ENCODE measurements at regions not wholly inside any gene's neighbourhood (a gene's known extent, or its start where the extent isn't known, plus 50 kb on each side); places are given as distances from the start of the nearest gene placed in this dataset.

DNA sequence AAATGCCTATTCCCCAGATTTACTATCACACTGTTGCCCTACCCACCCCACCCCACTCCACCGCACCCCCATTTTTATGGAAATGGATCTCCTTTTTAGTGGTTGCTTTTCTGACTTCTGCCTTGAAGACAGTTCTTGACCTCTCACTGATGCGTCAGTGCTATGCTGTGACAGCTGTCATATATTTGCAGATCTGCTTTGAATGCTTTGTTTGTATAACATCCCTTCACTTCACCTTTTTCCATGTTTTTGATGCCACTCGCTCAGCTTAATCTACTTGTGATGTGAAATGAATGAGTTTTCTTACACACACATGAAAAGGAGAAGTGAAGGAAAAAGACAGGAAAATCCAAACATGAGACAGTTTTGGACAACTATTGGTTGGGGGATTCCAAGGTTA is 731.0 kb downstream of the SLITRK6 start:
- ATAC-seq: no peak

DNA sequence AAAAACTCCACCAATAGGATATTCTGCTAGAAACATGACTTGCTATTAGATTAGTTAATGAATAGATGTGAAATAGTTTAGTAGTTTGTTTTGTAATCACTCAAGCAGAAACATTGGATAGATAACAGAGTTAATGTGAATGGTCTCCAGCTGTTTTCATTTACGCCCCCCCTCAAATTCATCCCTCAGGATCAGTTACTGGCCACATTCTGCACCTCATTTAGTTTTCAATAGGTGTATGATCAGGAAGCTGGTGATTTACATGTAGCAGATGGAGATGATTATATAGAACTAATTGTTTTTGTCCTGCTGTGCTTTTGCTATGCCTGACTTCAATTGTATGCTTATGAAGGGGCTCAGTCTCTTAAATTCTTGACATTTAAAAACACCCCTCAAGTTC is 759.0 kb downstream of the SLITRK6 start:
- no peak for ATAC-seq

DNA sequence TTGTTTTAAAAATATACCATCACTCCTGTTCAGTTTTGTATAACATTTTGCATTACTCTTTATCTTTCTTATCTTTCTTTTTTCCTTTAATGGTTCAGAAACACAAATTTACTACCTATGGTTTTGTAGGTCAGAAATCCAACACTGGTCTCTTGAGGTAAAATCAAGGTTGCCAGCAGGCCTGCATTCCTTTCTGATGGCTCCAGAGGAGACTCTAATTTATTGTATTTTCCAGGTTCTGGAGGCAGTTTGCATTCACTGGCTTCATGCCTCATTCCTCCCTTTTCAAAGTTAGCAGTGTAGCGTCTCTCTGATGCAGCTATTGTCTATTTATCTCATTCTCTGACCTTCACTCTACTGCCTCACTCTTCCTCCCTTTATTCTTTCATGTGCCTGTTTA is 767.4 kb downstream of the SLITRK6 start:
- ATAC-seq: no peak

DNA sequence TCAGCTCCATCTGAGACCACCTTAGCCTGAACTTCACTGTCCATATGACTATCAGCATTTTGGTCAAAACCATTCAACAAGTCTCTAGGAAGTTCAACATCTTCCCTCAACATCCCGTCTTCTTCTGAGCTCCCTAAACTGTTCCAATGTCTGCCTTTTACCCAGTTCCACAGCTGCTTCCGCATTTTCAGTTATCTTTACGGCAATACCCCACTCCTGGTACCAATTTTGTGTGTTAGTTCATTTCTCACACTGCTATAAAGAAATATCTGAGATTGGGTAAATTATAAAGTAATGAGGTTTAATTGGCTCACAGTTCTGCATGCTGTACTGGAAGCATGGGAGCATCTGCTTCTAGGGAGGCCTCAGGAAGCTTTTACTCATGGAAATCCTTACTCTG is 771.2 kb downstream of the SLITRK6 start:
- no peak for ATAC-seq

DNA sequence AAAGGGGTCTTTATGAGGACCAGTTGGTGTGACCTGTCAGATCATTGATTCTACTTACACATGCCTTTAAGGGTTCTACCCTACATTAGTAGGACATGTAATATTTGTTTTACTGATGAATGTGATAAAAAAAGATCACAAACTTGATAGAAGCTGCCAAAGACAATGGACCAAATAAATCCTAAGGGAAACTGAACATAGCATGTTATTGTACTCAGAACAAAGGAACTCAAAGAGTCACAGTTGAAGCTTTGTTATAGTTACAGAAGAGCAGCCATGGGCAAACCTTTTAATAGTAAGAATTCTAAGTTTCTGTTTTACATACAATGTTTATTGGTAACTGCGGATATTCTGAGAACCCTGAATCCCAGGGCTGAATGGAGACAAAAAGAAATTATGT is 780.1 kb downstream of the SLITRK6 start:
- no peak for ATAC-seq

DNA sequence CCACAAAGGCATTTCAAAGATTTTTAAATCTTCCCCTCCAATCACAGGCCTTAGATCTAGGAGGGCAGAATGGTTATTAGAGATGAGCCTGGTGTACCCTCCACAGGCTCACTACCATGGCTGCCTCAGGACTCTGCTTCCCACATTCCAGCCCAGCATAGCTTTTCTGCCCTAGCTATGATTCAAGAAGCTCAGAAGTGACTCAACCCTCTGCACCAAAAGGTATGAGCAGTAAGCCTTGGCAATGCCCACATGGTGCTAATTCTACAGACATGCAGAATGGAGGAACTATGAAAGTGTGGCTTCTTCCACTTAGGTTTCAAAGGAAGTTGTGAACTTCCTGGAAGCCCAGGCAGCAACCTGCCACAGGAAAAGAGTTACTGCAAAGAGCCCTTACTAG is 786.2 kb downstream of the SLITRK6 start:
- peak; percentile 31 for ATAC-seq

DNA sequence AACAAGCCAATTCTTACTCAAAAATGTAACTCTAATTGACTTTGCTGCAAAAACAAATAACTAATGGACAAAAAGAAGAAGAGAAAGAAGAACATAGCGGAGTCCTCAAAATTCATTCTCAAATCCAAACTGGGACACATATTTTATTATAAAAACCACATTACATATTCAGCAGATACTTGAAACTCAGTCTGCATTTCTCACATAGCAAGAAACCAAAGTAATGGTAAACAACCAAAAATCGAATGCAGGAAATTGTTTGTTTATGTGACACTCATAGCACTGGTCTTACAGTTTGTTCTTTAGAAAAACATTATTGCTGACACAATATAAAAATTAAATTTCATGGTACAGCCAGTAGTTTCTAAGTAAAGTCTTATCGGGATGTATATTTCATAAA is 789.8 kb downstream of the SLITRK6 start:
- no peak for ATAC-seq

DNA sequence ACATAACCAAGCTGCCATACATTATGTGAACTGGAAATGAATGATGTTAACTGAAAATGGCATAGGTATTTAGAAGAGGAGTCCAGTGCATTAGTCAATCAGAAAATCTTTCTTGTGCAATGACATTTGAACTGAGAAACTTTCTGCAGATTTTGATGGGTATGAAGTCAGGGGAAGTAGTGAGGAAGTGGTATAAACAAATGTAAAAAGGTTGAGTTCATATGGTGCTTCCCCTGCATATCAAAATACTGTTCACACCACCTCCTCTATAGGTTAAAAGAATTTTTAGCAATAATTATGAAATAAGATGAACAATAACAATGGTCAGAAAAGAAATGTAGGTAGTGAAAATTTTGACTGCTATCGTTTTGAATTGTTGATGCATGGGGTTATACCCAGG is 800.0 kb downstream of the SLITRK6 start:
- ATAC-seq: no peak

DNA sequence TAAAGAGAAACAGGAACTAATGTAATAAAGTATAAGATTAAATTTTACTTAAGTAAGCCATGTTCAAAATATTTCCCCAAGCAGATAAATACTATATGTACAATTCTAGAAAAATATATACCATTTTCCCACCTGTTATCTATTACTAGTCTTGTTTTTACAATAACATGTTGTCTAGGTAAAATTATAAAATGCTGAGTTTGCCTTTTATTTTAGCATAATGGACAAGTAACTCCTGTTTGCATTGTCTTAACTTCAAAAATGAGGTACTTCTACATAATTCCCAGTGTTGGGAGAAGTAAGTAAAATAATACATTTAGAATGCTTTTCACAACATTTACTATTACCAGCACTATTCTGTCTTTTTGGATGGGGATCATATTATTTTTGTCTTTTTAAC is 800.5 kb downstream of the SLITRK6 start:
- ATAC-seq: no peak

DNA sequence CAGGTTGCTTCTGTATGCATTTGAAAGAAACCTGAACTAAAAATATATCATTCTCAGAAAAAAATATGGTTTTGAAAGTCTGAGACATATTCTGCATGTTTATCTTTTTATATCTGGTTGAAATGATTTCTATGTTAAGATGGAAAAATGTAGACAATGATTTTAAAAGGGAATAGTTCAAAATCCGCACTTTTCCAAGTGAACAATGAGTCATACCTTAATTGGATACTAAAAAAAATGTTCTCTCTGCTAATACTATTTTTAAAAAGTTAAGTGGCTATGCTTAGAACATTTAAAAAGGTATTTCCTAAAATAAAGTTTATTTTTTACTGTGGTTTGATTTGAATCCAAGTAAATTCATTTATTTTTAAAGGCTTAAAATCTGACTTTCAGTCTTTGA is 801.4 kb downstream of the SLITRK6 start:
- ATAC-seq: no peak

DNA sequence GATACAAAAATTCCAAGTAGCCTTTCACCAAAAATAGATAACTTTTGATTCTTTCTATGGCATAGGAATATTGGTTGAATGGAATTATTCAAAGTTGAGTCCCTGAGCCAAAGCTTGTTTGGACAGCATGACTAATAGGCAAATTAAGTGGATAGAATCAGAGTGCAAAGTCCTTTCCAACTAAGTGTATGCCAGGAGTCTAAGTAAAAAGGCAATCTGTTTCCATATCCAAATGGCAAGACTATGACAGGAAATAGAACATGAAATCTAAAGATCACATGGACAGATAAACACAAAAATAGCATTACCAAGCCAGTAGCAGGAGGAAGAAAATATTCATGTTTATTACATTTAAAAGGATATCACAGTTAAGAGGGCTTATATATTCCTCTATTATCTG is 804.6 kb downstream of the SLITRK6 start:
- ATAC-seq: no peak

DNA sequence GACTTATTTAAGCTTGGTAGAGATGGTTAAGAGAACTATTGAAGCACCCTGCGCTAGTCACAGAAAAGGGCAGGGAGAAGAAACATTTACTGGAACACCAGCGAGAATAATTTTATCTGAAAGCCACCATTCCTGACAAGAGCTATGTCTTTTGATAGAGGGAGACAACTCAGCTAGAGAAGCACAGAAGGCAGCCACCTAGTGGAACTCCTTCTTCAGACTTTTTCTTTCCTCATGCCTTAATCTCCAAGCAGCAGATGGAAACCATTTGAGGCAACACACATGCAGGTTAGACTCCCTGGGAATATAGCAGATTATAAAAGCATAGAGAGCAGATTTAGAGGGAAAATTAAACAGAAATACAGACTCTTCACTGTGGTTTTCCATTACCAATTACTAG is 813.4 kb downstream of the SLITRK6 start:
- no peak for ATAC-seq

DNA sequence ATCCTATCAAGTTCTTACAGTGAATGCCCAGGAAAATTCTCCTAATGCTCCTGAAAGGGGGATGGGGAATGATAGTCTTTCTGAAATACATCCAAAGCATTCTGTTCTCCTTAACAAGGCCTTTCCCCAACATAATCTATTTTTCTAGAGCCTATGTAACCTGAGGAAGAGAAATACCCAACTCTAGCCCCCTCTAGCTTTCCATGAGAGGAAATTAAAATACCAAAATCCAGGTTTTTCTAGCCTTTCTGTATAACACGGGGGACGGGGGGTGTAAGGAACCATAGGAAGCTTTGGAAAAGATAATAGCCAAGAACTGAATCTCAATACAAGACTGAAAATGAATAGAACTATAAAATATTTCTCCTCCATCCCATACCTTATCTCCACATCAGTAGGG is 815.9 kb downstream of the SLITRK6 start:
- ATAC-seq: no peak

DNA sequence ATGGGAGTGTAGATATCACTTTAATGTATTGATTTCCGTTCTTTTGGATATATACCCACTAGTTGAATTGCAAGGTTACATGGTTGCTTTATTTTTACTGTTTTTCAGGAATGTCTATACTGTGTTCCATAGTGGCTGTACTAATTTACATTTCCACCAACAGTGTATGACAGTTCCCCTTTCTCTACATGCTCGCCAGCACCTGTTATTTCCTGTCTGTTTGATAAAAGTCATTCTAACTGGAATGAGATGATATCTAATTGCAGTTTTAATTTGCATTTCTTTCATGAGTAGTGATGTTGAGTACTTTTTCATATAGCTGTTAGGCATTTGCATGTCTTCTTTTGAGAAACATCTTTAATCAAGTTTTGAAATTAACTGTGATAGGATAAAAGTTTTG is 818.6 kb downstream of the SLITRK6 start:
- no peak for ATAC-seq

DNA sequence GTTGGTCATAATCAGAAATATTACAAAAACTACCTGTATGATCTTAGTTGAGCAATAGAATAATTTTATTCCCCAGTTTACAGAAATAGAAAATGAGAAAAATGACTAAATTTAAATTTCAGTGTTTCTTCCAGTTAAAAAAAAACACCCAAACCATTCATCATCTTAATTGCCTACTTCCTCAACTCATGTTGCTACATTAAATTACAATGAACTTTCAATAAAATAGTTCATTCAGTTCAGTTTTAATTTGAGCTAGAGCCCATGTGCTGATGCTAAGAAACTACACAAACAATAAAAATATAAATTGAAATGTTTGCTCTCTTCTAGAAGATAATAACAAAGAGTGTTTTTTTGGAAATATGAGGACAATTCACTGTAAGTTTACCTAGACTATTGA is 820.4 kb downstream of the SLITRK6 start:
- ATAC-seq: no peak

DNA sequence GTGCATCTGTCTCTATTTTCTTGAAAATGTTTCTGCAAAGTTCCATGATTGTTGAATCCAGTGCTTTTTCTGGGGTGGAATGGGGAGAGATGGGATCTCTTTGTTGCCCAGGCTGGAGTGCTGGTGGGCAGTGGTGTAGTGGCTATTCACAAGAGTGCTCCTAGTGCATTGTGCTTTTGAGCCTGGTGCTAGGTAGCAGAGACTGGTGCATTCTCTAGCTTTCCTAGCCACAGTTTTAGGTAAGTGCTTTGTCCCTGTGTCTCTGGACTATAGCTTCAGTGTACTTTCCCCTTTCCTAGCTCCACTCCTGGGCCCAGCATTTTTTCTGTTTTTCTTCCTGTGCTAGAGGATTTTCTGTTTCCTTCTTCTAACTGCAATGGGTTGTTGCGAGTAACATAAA is 825.6 kb downstream of the SLITRK6 start:
- ATAC-seq: no peak

DNA sequence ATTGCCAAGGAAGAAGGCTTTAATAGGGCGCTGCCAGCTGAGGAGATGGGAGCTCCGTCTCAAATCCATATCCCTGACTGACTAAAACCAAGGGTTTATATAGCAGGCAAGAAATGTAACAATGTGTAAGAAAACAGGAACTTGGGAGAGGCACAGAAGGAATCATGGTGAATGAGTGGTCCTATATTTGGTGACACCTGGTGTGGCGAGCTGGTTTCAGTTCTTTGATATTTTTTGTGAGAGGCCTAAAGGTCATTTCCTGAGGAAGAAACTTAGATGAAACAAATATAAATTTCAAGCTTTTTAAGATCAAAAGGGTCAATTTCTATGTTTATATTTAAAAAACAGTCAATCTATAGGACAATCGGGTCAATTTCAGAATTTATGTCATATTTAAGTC is 826.3 kb downstream of the SLITRK6 start:
- ATAC-seq: no peak

DNA sequence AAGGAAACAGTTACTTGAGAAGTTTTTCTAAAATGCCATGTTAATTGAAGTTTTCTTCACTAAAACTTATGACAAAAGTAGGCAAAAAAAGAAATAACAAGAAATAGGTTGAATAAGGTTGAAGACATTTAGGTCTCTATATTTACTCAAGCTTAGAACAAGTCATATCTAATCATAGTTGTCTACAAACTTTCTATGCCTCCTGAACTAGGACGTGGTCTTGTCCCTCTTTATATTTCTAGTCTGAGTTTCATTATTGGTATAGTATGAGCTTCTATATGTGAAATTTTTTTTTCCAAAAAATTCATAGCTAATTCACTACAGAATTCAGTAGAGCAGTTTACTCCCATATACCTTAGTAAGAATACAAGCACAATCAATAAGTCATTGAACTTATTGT is 836.4 kb downstream of the SLITRK6 start:
- ATAC-seq: no peak

DNA sequence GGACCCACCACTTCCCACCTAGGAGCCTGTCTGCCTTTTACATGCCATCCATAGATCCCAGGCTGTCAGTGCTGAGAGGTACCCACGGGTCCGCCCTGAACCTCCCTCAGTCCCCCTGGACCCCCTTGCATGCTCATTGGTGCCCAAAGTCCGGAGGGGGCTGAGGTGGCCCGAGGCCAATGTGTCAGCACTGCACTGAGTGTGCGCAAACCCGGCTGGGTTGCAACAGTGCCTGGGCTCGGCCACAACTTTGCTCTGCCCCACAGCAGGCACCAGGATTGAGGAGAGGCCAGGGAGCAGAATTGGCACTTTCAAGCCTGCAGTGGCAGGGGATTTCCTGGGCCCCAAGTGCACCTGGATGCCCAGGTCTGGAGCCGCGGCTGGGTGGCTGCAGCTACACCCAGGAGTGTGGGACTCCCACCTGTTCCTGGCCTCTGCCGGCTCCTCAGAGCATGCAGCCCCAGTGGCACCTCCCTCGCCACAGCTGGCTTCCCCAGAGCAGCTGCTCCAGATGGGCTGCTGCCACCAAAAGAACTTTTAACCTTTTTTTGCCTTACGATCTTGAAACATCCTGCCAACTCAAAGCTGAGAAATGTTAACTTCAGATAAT is 837.0 kb downstream of the SLITRK6 start:
- no peak for ATAC-seq

DNA sequence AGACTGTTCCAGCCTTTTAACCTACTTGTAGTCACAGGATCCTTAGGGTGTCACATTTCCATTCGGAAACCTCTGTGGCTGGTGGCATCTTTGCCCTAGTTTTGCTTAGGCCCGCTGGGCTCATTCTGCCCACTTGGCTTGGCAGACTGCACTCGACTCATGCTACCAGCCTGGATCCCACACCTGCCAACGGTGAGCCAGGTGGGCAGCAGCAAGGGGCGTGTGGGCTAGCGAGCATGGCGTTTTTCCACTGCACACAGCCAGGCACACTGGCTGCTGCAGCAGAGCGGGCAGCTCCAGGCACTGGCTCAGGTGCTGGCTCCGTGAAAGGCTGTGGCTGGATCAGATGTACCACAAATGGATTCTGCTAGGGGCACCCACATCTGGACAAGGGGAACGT is 838.2 kb downstream of the SLITRK6 start:
- ATAC-seq: no peak

DNA sequence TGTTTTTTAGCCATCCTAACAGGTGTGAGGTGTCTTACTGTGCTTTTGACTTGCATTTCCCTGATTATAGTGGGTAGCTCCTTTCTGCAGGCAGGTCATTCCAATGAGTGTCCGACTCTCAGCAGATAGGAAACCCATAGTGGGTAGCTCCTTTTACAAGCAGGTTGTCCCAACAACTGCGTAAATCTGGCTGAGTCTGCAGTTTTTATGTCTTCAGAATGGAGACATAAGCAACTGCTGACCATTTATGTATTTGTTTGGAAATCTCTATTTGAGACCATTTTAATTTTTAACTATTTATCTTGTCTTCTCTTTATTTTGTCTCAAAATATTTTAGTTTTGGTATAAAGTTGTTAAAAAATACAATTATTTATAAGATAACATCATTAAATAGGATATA is 839.4 kb downstream of the SLITRK6 start:
- no peak for ATAC-seq

DNA sequence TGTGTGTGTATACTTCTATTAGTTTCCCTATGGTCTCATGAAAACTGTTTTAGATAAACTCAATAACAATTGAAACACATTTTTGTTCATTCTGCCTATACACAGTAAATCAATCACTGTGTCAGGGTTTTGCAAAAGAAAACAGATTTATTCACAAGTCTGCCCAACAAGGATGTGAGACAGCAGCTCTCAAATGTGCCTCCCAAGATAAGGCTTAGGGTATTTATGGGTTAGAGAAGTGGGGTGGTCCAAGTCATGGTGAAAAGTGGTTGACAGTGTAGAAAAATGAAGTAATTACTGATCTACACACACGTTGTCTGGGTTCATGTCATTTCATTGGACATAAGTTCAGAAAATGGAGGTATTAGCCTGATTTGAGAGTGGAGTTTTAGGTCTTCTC is 844.6 kb downstream of the SLITRK6 start:
- ATAC-seq: no peak

DNA sequence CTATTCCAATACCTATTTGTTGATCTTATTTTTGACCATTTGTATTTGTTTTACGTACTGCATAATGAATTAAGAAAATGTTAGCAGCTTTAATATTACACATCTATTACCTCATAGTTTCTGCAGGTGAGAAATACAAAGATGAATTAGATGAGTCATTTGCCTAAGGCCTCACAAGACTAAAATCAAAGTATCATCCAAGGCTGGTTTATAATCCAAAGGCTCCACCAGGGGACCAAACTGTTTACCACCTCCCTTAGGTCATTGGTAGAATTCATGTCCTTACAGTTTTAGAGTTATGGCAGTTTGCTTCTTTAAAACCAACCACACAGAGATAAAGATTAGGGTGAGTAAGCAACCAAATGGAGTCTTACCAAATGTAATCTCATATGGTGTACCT is 848.1 kb downstream of the SLITRK6 start:
- ATAC-seq: peak; percentile 63

DNA sequence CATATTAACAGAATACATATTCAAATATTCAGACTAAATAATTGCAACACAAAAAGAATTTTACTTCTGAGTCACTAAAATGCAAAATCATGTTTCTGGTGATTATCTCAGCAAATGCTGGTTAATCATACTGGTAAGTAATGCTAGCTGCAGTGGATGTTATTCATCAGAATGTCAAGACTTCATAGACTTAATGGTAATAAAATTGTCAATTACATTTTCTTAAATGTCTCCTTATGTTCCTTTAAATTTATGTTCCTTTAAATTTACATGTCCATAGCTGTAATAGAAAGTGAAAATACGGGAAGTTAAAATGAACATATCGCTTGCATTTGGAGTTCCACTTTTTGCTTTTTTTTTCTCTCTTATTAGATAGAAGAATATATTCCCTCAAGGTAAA is 853.0 kb downstream of the SLITRK6 start:
- ATAC-seq: no peak

DNA sequence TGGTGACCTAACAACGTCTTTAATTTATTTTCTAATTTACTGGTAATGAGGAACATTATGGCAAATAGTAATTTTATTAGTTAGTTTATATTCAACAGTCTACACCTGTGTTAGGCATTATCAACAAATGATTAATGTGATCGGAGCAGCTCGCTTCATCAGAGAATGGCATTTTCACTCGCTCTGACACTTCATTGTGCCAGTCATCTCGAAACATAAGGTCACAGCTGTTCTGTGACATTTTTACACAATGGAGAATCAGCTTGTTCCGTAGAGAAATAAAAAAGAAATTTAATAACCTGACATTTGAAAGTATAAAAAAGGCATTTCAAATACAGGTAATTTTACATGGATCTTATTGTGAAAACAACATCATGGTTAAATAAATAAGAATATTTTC is 858.4 kb downstream of the SLITRK6 start:
- ATAC-seq: no peak

DNA sequence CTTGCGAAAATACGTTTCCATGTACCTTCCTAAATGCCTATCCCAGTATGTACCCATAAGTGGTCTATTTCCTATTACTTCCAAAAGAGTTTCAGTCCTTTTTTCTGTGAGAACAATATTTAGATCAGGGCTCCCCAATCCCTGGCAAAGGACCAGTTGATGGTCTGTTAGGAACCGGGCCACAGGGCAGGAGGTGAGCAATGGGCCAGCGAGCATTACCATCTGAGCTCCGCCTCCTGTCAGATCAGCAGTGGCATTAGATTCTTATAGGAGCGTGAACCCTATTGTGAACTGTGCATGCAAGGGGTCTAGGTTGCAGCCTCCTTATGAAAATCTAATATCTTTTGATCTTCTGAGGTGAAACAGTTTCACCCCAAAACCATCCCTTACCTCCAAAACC is 859.1 kb downstream of the SLITRK6 start:
- ATAC-seq: no peak
